ENCODE measurements at regions not wholly inside any gene's neighbourhood (a gene's known extent, or its start where the extent isn't known, plus 50 kb on each side); places are given as distances from the start of the nearest gene placed in this dataset.
A peak's percentile ranks its signal among the peaks of the same experiment; 100 is the strongest.

GRCh38 chr1:147834181-147834580 is 68.4 kb upstream of the GJA8 start:
- no TSS peak for BruUV-seq (replicated peaks)
- no peaks in the 10 kb centered on the region for H3K27me3 Mint-ChIP-seq (ENCODE audit: insufficient read depth, unreplicated experiment)
- peak overlapping the region; percentile 7 for H3K27ac Mint-ChIP-seq (ENCODE audit: unreplicated experiment)
- no peaks in the 10 kb centered on the region for H3K9me3 Mint-ChIP-seq (ENCODE audit: unreplicated experiment)
- H3K36me3 Mint-ChIP-seq (ENCODE audit: insufficient read depth, unreplicated experiment): no peaks in the 10 kb centered on the region
- intact Hi-C loops (cut with micrococcal nuclease; ENCODE audit: unreplicated experiment): no loop called here
- ChIA-PET CTCF (no interaction called here), POLR2A (no interaction called here)
- TF ChIP-seq, protein P1, sequence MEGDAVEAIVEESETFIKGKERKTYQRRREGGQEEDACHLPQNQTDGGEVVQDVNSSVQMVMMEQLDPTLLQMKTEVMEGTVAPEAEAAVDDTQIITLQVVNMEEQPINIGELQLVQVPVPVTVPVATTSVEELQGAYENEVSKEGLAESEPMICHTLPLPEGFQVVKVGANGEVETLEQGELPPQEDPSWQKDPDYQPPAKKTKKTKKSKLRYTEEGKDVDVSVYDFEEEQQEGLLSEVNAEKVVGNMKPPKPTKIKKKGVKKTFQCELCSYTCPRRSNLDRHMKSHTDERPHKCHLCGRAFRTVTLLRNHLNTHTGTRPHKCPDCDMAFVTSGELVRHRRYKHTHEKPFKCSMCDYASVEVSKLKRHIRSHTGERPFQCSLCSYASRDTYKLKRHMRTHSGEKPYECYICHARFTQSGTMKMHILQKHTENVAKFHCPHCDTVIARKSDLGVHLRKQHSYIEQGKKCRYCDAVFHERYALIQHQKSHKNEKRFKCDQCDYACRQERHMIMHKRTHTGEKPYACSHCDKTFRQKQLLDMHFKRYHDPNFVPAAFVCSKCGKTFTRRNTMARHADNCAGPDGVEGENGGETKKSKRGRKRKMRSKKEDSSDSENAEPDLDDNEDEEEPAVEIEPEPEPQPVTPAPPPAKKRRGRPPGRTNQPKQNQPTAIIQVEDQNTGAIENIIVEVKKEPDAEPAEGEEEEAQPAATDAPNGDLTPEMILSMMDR (IDR thresholded peaks at IDR 0.05; ENCODE audit: insufficient read depth in 1 of 2, low read depth in 1 of 2, low read length in 1 of 2, severe bottlenecking in 1 of 2, unreplicated experiment in 1 of 2): no peak
- no peaks in the 10 kb centered on the region for H3K36me3 ChIP-seq (ENCODE audit: control insufficient read depth, insufficient read depth, low read length)
- peaks cover 25% of the 10 kb centered on the region for H3K4me1 ChIP-seq
- no peaks in the 10 kb centered on the region for H3K9me3 ChIP-seq
- H3K4me3 ChIP-seq (ENCODE audit: low read depth, low read length): no peak overlapping the region
- no peak overlapping the region for H3K4me3 Mint-ChIP-seq (ENCODE audit: unreplicated experiment)
- no peaks in the 10 kb centered on the region for H3K27me3 ChIP-seq (replicated peaks; ENCODE audit: control insufficient read depth, insufficient read depth, low read length)
- no peak for DNase-seq
- peaks cover 35% of the 10 kb centered on the region for H3K4me1 Mint-ChIP-seq (ENCODE audit: low read depth, unreplicated experiment)

DNA sequence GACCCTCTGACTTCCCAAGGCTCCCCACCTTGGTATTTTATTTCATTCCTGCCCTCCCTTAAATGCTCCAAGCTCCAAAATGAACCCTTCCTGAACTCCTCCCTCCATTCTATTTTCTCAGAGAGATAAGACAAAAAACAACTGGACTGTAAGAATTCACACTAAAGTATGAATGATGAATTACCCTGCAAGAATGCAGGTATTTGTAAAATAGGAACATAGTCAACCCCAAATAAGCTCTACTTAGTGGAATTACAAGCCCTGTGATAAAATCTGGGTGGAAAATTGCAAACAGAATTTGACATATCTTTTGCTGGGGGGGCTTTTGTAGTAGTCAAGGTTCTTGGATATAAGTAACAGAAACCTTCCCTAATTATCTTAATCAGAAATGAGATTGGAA is 67.8 kb upstream of the GJA8 start:
- POLR2A ChIA-PET: no interaction called here
- TF ChIP-seq, protein P1 (IDR thresholded peaks at IDR 0.05; ENCODE audit: insufficient read depth in 1 of 2, low read depth in 1 of 2, low read length in 1 of 2, severe bottlenecking in 1 of 2, unreplicated experiment in 1 of 2): no peak
- CTCF ChIA-PET: no interaction called here
- peaks cover 35% of the 10 kb centered on the region for H3K4me1 Mint-ChIP-seq (ENCODE audit: low read depth, unreplicated experiment)
- no peaks in the 10 kb centered on the region for H3K36me3 Mint-ChIP-seq (ENCODE audit: insufficient read depth, unreplicated experiment)
- no peaks in the 10 kb centered on the region for H3K9me3 Mint-ChIP-seq (ENCODE audit: unreplicated experiment)
- no peak overlapping the region for H3K4me3 ChIP-seq (ENCODE audit: low read depth, low read length)
- no peak for DNase-seq
- intact Hi-C loops (cut with micrococcal nuclease; ENCODE audit: unreplicated experiment): no loop called here
- no peaks in the 10 kb centered on the region for H3K9me3 ChIP-seq
- no peak overlapping the region for H3K4me3 Mint-ChIP-seq (ENCODE audit: unreplicated experiment)
- no peaks in the 10 kb centered on the region for H3K27me3 ChIP-seq (replicated peaks; ENCODE audit: control insufficient read depth, insufficient read depth, low read length)
- no peak overlapping the region for H3K27ac Mint-ChIP-seq (ENCODE audit: unreplicated experiment)
- no TSS peak for BruUV-seq (replicated peaks)
- no peaks in the 10 kb centered on the region for H3K36me3 ChIP-seq (ENCODE audit: control insufficient read depth, insufficient read depth, low read length)
- H3K27me3 Mint-ChIP-seq (ENCODE audit: insufficient read depth, unreplicated experiment): no peaks in the 10 kb centered on the region
- peaks cover 25% of the 10 kb centered on the region for H3K4me1 ChIP-seq

DNA sequence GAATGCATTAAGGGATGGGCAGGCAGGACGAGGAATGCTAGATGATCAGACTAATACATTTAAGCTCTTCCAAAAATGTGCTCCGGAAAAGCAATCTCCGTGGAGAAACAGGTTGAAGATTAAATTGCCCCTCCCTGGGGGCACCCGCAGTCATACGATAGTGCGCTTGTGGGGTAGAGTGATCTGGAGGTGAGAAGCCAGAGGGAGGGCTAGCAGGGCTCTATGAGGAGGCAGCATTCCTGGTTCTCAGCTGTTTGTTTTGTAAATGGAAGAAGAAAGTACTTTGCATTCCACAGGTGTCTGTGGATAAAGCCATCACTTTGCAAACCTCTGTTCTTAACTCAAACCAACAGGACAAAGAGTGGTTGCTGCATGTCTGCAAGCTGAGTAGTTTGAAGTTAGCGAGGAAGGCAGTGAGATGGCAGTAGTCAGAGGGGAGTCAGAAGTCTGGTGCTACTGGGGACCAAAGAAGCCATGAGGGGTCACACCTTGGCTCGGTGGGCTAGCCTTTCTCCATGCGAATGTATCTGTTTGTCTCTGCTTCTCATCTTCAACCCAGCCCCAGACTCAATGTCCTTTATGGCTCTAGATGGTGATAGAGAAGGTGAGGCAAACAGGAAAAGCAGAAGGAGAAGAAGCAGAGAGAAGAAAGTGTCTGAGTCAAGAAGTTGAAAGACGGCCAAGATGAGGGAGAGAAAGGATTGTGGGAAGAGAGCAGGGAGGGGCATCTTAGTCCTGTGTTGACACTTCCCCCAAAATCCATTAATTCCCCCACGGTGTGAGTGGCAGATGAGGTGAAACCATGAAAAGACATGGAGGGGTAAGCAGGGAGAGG is 65.2 kb upstream of the GJA8 start:
- Histone ChIP-seq H3K36me3 (ENCODE audit: control insufficient read depth, insufficient read depth, low read length) (no peaks in the 10 kb centered on the region), H3K9me3 (no peaks in the 10 kb centered on the region), H3K4me1 (peaks cover 25% of the 10 kb centered on the region), H3K4me3 (ENCODE audit: low read depth, low read length) (no peak overlapping the region), H3K27me3 (replicated peaks; ENCODE audit: control insufficient read depth, insufficient read depth, low read length) (no peaks in the 10 kb centered on the region)
- no peak for DNase-seq
- Mint-ChIP-seq H3K9me3 (ENCODE audit: unreplicated experiment) (no peaks in the 10 kb centered on the region), H3K4me1 (ENCODE audit: low read depth, unreplicated experiment) (peaks cover 34% of the 10 kb centered on the region), H3K36me3 (ENCODE audit: insufficient read depth, unreplicated experiment) (no peaks in the 10 kb centered on the region), H3K27ac (ENCODE audit: unreplicated experiment) (peak overlapping the region; percentile 30), H3K4me3 (ENCODE audit: unreplicated experiment) (no peak overlapping the region), H3K27me3 (ENCODE audit: insufficient read depth, unreplicated experiment) (no peaks in the 10 kb centered on the region)
- TF ChIP-seq, protein P1 (IDR thresholded peaks at IDR 0.05; ENCODE audit: insufficient read depth in 1 of 2, low read depth in 1 of 2, low read length in 1 of 2, severe bottlenecking in 1 of 2, unreplicated experiment in 1 of 2): no peak
- no TSS peak for BruUV-seq (replicated peaks)
- CTCF ChIA-PET: interaction anchor here (1.2 kb wide), 1 partner anchor 10 kb away, joined by 5 read pairs; no protein-coding TSS in a partner anchor
- intact Hi-C loops (cut with micrococcal nuclease; ENCODE audit: unreplicated experiment): no loop called here
- POLR2A ChIA-PET: no interaction called here
